GM20000 (cell line): ENCODE measurements at regions not wholly inside any gene's neighbourhood (a gene's known extent, or its start where the extent isn't known, plus 50 kb on each side); places are given as distances from the start of the nearest gene placed in this dataset.

Experiments
- DNase-seq: peaks from one replicate; pipeline ENCODE4 v3.0.0; 2012; ENCODE audit warnings: low spot score
- TF ChIP-seq, protein P1 (sequence below): IDR thresholded peaks from 2 replicates; pipeline ENCODE4 v1.5.1; 2012; ENCODE audit warnings: mild to moderate bottlenecking, control low read depth; ENCODE audit errors: extremely low read depth, missing control alignments

DNA sequence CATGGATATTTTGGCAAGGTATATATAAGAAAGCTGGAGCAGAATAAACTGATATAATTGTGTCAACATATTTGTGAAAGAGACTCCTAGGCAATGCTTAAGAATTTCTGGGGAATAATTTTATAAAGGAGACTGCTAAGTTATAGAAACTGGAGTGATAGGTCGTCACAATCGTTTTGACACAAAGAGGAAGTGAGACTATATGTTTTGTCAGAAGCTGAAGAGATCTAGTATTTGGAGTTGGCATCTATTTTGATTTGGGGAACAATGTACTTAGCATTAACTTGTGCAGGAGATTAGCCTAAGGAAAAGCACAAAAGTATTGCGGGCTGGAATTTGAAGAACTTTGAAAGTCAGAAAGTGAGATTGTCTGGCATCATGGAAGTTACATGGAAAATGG is 582.5 kb downstream of the TAF11L14 start:
- TF ChIP-seq, protein P1, sequence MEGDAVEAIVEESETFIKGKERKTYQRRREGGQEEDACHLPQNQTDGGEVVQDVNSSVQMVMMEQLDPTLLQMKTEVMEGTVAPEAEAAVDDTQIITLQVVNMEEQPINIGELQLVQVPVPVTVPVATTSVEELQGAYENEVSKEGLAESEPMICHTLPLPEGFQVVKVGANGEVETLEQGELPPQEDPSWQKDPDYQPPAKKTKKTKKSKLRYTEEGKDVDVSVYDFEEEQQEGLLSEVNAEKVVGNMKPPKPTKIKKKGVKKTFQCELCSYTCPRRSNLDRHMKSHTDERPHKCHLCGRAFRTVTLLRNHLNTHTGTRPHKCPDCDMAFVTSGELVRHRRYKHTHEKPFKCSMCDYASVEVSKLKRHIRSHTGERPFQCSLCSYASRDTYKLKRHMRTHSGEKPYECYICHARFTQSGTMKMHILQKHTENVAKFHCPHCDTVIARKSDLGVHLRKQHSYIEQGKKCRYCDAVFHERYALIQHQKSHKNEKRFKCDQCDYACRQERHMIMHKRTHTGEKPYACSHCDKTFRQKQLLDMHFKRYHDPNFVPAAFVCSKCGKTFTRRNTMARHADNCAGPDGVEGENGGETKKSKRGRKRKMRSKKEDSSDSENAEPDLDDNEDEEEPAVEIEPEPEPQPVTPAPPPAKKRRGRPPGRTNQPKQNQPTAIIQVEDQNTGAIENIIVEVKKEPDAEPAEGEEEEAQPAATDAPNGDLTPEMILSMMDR: no peak
- DNase-seq: no peak

DNA sequence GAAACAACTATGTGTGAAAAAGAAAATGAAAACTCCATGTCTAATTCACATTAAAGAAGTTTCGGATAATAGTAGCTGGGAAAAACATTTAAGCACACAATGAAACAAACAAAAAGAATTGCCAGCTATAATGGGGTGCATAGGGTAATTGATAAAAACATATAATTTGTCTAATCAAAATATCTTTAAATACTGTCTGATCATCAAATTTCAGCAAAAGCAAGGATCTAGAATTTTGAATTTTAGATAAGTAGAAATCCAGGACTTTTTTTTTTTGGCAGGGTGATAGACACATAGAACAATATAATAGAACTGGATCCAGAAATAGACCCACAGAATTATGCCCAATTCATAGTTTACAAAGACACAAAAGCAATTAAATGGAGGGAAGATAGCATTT is 585.0 kb downstream of the TAF11L14 start:
- TF ChIP-seq, protein P1: no peak
- DNase-seq: no peak

DNA sequence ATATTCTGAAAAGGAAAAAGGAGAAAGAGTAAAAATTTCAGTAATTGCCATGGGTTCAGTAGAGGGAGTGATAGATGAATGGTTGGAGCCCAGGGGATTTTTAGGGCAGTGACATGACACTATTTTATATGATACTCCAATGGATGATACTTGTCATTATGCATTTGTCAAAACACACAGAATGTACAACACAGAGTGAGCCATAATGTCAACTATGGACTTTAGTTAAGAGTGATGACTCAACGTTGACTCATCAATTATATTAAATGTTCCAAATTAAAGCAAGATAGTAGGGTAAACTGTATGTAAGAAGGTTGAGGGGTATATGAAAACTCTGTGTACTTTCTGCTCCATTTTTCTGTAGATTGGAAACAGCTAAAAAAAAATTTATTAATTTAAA is 586.4 kb downstream of the TAF11L14 start:
- no peak for DNase-seq

DNA sequence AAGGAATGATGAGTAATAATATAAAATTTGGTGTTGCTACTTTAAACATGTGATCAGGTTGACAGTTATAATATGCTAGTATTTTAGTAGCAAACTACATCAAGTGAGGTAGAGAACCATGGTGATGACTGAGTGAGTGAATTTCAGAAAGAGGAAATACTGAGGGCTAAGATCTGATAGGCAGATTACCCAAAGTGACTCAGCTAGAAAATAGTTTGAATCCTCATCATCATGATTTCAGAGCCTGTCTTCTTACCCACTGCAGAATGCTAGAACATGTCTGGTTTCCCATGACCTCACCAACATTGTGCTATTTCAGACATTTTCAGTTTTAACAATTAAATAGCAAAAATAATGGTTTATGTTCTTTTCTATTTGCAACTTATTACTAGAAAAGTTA is 602.1 kb downstream of the TAF11L14 start:
- TF ChIP-seq, protein P1: no peak
- no peak for DNase-seq

More for the DNA sequence above, 586.4 kb downstream of the TAF11L14 start:
- TF ChIP-seq, protein P1: no peak

DNA sequence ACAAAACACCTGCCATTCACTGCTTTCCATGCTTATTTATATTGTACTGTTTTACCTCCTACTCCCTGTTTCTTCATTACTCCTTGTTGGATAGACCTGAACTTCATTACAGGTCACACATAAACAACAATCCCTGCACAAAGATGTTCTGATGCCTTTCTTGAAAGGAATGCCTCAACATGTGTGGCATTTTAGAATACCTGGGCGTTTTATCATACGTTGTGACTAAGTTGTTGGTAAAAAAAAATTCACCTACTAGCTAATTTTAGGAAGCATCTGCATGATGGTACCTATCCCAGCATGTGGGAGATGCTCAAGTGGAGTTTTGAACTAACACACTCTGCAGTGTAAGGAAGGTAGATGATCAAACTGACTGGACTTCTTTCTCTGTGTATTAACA is 604.1 kb downstream of the TAF11L14 start:
- TF ChIP-seq, protein P1: no peak
- no peak for DNase-seq

DNA sequence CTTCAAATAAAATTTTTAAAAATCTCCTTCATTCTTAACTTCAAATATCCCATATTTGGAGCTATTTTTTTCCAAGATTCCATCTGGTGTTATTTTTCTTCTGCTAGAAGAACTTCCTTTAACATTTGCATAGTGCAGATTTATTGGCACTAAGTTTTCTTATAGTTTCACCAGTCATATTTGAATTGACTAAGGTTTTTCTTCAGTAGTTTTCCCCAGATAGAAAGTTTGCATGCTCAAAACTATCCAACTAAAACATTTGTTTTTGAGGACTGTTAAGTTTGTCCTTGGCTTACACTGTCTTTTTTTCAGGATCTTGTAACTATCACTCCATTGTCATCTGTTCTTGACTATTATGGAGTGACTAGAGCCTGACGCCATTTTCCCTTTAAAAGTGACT is 606.7 kb downstream of the TAF11L14 start:
- TF ChIP-seq, protein P1: no peak
- no peak for DNase-seq

DNA sequence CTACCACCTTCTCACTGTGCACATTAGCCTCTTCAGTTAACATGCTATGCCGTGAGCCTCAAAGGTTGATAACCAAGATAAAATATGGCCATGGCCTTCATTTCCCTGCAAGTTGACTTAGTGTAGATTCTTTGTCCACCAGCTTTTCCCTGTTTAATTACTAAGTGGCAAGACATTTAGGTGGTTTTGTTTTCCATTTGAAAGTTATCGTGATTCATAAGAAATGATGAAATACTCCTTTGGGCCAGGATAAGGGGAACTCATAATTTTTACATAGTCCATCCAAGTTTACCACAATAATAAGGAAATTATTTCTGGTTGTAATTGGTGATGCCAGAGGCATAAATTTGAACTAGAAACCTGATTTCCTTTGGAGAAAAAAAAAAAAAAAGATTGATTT is 609.6 kb downstream of the TAF11L14 start:
- TF ChIP-seq, protein P1: no peak
- DNase-seq: no peak
